Ovary (tissue), 3 donors: ENCODE measurements at regions not wholly inside any gene's neighbourhood (a gene's known extent, or its start where the extent isn't known, plus 50 kb on each side); places are given as distances from the start of the nearest gene placed in this dataset.

Experiments
- EP300 ChIP-seq: sonication (generic); formaldehyde crosslinking; IDR thresholded peaks from one replicate; pipeline ENCODE4 v1.6.1; 2017; ENCODE audit warnings: antibody characterized with exemption
- POLR2A ChIP-seq: fragments of 450-650 bp; IDR thresholded peaks from one replicate; pipeline ENCODE4 v1.6.1; 2017; ENCODE audit warnings: antibody characterized with exemption, mild to moderate bottlenecking, moderate library complexity
- TF ChIP-seq, protein P1 (sequence below), 3 donors: fragments of 450-650 bp in 2 of 3; fragments of 200-600 bp in 1 of 3; IDR thresholded peaks; one replicate each; pipeline versions ENCODE4 v1.5.1 to v1.8.0; 2016 to 2022; ENCODE audit warnings: antibody characterized with exemption in 3 of 3, mild to moderate bottlenecking in 1 of 3
- donor health status: DM: no; HTN: no; CAD: no.

DNA sequence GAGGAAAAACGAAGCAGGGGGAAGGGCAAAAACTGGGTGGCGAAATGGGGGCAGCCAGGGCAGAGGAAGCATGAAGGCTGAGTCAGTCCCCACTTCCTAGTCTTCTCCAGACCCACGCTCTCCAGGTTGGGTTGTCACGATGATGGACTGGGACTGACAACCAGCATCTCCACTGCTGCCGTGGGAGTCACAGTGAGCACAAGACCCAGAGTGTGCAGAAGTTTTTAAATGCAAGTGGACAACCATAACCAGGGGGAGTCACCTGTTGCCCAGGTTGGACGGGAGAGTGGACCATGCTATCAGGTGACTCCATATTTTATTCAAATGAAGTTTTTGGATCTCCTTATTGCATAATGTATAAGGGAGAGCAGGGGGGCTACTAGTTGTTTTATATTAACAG is 511.4 kb upstream of the ZFP42 start:
- TF ChIP-seq, protein P1, sequence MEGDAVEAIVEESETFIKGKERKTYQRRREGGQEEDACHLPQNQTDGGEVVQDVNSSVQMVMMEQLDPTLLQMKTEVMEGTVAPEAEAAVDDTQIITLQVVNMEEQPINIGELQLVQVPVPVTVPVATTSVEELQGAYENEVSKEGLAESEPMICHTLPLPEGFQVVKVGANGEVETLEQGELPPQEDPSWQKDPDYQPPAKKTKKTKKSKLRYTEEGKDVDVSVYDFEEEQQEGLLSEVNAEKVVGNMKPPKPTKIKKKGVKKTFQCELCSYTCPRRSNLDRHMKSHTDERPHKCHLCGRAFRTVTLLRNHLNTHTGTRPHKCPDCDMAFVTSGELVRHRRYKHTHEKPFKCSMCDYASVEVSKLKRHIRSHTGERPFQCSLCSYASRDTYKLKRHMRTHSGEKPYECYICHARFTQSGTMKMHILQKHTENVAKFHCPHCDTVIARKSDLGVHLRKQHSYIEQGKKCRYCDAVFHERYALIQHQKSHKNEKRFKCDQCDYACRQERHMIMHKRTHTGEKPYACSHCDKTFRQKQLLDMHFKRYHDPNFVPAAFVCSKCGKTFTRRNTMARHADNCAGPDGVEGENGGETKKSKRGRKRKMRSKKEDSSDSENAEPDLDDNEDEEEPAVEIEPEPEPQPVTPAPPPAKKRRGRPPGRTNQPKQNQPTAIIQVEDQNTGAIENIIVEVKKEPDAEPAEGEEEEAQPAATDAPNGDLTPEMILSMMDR (IDR thresholded peaks at IDR 0.05) = no peak
- no peak for TF ChIP-seq POLR2A
- TF ChIP-seq EP300 = no peak
